Astrocyte (in vitro differentiated cells and primary cell): ENCODE measurements at regions not wholly inside any gene's neighbourhood (a gene's known extent, or its start where the extent isn't known, plus 50 kb on each side); places are given as distances from the start of the nearest gene placed in this dataset.

Experiments used
- DNase-seq: peaks from one replicate; pipeline ENCODE4 v3.0.0-alpha.2; 2010; ENCODE audit warnings: low read depth
- FAIRE-seq: peaks from 2 replicates; lab custom pipeline; 2011; peaks lifted over from hg19 to GRCh38; lab: Jason Lieb, UNC
- H2AFZ ChIP-seq: 2 replicates; pipeline ENCODE4 v1.6.0; 2012; ENCODE audit warnings: low read depth, low read length, inconsistent platforms
- H3K27ac ChIP-seq: 2 replicates; pipeline ENCODE4 v1.5.1; 2011; ENCODE audit warnings: low read depth, low read length, inconsistent platforms
- H3K27me3 ChIP-seq: 2 replicates; pipeline ENCODE4 v1.6.0; 2011; ENCODE audit warnings: low read length, inconsistent platforms; ENCODE audit not compliant: insufficient read depth
- H3K36me3 ChIP-seq: 2 replicates; pipeline ENCODE4 v1.5.1; 2011; ENCODE audit warnings: low read length, inconsistent platforms; ENCODE audit not compliant: insufficient read depth
- H3K4me1 ChIP-seq: 2 replicates; pipeline ENCODE4 v1.5.1; 2011; ENCODE audit warnings: low read length, inconsistent platforms; ENCODE audit not compliant: insufficient read depth
- H3K4me2 ChIP-seq: 2 replicates; pipeline ENCODE4 v1.6.0; 2012; ENCODE audit warnings: low read length, inconsistent platforms
- H3K4me3 ChIP-seq: 2 replicates; pipeline ENCODE4 v1.5.1; 2011; ENCODE audit warnings: low read depth, mild to moderate bottlenecking, low read length, inconsistent platforms; ENCODE audit not compliant: insufficient read depth
- H3K79me2 ChIP-seq: 2 replicates; pipeline ENCODE4 v1.6.0; 2012; ENCODE audit warnings: mild to moderate bottlenecking, low read length, inconsistent platforms; ENCODE audit not compliant: insufficient read depth
- H3K9ac ChIP-seq: 2 replicates; pipeline ENCODE4 v1.6.0; 2012; ENCODE audit warnings: mild to moderate bottlenecking, low read length, inconsistent platforms
- H3K9me3 ChIP-seq: 2 replicates; pipeline ENCODE4 v1.5.1; 2012; ENCODE audit warnings: low read depth, mild to moderate bottlenecking, low read length, inconsistent platforms; ENCODE audit not compliant: insufficient read depth
- H4K20me1 ChIP-seq: 2 replicates; pipeline ENCODE4 v1.6.0; 2012; ENCODE audit warnings: low read length, inconsistent platforms; ENCODE audit not compliant: insufficient read depth
- H3K27ac Mint-ChIP-seq: one replicate; pipeline ENCODE4 v1.8.0; 2021; ENCODE audit warnings: mild to moderate bottlenecking, mixed read lengths; ENCODE audit not compliant: unreplicated experiment
- H3K27me3 Mint-ChIP-seq: one replicate; pipeline ENCODE4 v1.8.0; 2021; ENCODE audit warnings: low read depth, mixed read lengths; ENCODE audit not compliant: unreplicated experiment
- H3K36me3 Mint-ChIP-seq: one replicate; pipeline ENCODE4 v1.8.0; 2021; ENCODE audit warnings: low read depth, mixed read lengths; ENCODE audit not compliant: unreplicated experiment
- H3K4me1 Mint-ChIP-seq: one replicate; pipeline ENCODE4 v1.8.0; 2021; ENCODE audit warnings: low read depth, mixed read lengths; ENCODE audit not compliant: unreplicated experiment
- H3K4me3 Mint-ChIP-seq: one replicate; pipeline ENCODE4 v1.8.0; 2021; ENCODE audit warnings: mild to moderate bottlenecking, moderate library complexity, mixed read lengths; ENCODE audit not compliant: unreplicated experiment
- H3K9me3 Mint-ChIP-seq: one replicate; pipeline ENCODE4 v1.8.0; 2021; ENCODE audit warnings: mild to moderate bottlenecking, mixed read lengths; ENCODE audit not compliant: unreplicated experiment
- EZH2 ChIP-seq: IDR thresholded peaks from 2 replicates; pipeline ENCODE4 v1.6.1; 2012; ENCODE audit warnings: mild to moderate bottlenecking, low read length, inconsistent platforms; ENCODE audit not compliant: insufficient read depth
- TF ChIP-seq, protein P1 (sequence below): IDR thresholded peaks from 2 replicates; pipeline ENCODE4 v1.5.1; 2011; ENCODE audit warnings: low read depth, mild to moderate bottlenecking, inconsistent platforms, low read length, moderate library complexity; ENCODE audit not compliant: insufficient read depth

DNA sequence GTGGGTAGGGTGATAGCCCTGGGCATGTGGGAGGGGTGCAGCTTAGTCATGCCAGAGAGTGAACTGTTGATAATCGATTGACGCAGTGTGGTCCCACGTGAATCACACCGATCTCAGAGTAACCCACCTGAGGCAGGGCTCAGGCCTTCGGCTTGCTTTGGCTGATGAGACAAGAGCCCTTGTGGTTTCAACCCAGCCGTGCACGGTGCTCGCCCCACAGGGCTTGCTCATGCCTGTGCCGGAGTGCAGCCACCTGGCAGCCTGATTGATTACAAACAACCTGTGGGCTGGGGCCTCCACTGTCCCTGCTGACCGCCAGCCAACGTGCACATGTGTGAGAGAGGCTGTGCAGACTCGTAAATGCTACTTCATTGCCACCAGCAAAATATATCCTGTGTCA, 144.9 kb upstream of the ADARB2 start:
- H3K36me3 ChIP-seq: no peaks in the 10 kb centered on the region
- H3K4me2 ChIP-seq: no peak overlapping the region
- no peaks in the 10 kb centered on the region for H3K27me3 ChIP-seq
- no peak overlapping the region for H3K27ac Mint-ChIP-seq
- H3K4me1 ChIP-seq: no peaks in the 10 kb centered on the region
- no peak overlapping the region for H3K4me3 Mint-ChIP-seq
- H3K27me3 Mint-ChIP-seq: peaks cover 14% of the 10 kb centered on the region
- H3K9ac ChIP-seq: no peak overlapping the region
- no peaks in the 10 kb centered on the region for H3K79me2 ChIP-seq
- no peaks in the 10 kb centered on the region for H3K4me1 Mint-ChIP-seq
- no peak overlapping the region for H3K27ac ChIP-seq
- H3K36me3 Mint-ChIP-seq: no peaks in the 10 kb centered on the region
- no peak for FAIRE-seq
- no peak overlapping the region for H3K4me3 ChIP-seq
- no peaks in the 10 kb centered on the region for H4K20me1 ChIP-seq
- DNase-seq: no peak
- H2AFZ ChIP-seq: no peak overlapping the region
- no peak for TF ChIP-seq EZH2
- TF ChIP-seq, protein P1, sequence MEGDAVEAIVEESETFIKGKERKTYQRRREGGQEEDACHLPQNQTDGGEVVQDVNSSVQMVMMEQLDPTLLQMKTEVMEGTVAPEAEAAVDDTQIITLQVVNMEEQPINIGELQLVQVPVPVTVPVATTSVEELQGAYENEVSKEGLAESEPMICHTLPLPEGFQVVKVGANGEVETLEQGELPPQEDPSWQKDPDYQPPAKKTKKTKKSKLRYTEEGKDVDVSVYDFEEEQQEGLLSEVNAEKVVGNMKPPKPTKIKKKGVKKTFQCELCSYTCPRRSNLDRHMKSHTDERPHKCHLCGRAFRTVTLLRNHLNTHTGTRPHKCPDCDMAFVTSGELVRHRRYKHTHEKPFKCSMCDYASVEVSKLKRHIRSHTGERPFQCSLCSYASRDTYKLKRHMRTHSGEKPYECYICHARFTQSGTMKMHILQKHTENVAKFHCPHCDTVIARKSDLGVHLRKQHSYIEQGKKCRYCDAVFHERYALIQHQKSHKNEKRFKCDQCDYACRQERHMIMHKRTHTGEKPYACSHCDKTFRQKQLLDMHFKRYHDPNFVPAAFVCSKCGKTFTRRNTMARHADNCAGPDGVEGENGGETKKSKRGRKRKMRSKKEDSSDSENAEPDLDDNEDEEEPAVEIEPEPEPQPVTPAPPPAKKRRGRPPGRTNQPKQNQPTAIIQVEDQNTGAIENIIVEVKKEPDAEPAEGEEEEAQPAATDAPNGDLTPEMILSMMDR: no peak
- peaks cover 5% of the 10 kb centered on the region for H3K9me3 ChIP-seq
- no peaks in the 10 kb centered on the region for H3K9me3 Mint-ChIP-seq

DNA sequence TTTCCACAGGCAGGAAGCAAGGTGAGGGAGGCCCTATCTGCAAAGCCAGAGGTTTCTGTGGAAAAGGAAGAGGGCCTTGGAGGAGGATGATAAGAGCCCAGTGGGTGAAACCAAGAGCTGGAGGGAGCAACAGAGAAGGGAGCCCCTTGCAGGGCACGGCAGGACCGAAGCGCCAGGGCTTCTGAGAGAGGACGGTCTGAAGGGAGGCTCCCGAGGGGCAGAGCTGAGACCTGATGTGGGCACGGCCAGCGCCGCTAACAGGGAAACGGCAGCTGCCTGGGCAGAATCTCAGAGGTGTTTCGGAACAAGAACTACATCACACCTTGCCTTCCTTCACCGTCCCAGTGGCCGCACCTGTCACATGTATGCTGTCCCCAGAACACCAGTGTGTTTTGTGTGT, 144.3 kb upstream of the ADARB2 start:
- H3K27me3 ChIP-seq: no peaks in the 10 kb centered on the region
- H3K4me3 ChIP-seq: no peak overlapping the region
- no peak overlapping the region for H3K9ac ChIP-seq
- no peak overlapping the region for H3K27ac ChIP-seq
- H3K36me3 Mint-ChIP-seq: no peaks in the 10 kb centered on the region
- H3K4me3 Mint-ChIP-seq: no peak overlapping the region
- no peak overlapping the region for H2AFZ ChIP-seq
- H3K36me3 ChIP-seq: no peaks in the 10 kb centered on the region
- no peaks in the 10 kb centered on the region for H4K20me1 ChIP-seq
- peaks cover 14% of the 10 kb centered on the region for H3K27me3 Mint-ChIP-seq
- no peak overlapping the region for H3K4me2 ChIP-seq
- no peaks in the 10 kb centered on the region for H3K4me1 ChIP-seq
- no peaks in the 10 kb centered on the region for H3K9me3 Mint-ChIP-seq
- TF ChIP-seq, protein P1: no peak
- TF ChIP-seq EZH2: no peak
- H3K9me3 ChIP-seq: peaks cover 5% of the 10 kb centered on the region
- FAIRE-seq: no peak
- no peak for DNase-seq
- no peaks in the 10 kb centered on the region for H3K4me1 Mint-ChIP-seq
- H3K79me2 ChIP-seq: no peaks in the 10 kb centered on the region
- H3K27ac Mint-ChIP-seq: no peak overlapping the region

DNA sequence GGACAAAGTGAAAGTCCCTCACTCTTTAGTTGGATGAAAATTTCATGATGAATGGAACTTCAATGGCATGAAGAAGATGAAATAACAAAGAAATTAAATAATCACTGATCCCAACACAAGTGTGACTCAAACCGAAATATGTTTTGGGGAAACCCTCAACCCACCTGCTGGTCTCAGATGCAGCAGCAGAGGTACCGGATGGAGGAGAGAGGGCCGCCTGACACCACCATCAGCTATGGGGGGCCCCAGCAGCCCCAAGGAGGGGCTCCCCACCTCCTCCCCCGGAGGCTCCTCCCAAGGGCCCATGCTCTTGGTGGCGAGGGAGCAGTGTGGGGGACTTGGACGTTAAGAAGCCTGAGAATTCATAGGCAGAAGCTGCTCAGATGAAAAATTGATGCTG, 137.2 kb upstream of the ADARB2 start:
- H3K79me2 ChIP-seq: no peaks in the 10 kb centered on the region
- H3K27ac Mint-ChIP-seq: no peak overlapping the region
- H3K27me3 ChIP-seq: no peaks in the 10 kb centered on the region
- no peak for FAIRE-seq
- peaks cover 3% of the 10 kb centered on the region for H3K9me3 ChIP-seq
- TF ChIP-seq, protein P1: no peak
- no peak for TF ChIP-seq EZH2
- no peaks in the 10 kb centered on the region for H4K20me1 ChIP-seq
- no peaks in the 10 kb centered on the region for H3K36me3 ChIP-seq
- H3K4me1 Mint-ChIP-seq: no peaks in the 10 kb centered on the region
- H3K36me3 Mint-ChIP-seq: no peaks in the 10 kb centered on the region
- H3K4me3 Mint-ChIP-seq: no peak overlapping the region
- no peak overlapping the region for H3K4me2 ChIP-seq
- H2AFZ ChIP-seq: no peak overlapping the region
- no peak for DNase-seq
- H3K4me1 ChIP-seq: no peaks in the 10 kb centered on the region
- H3K27ac ChIP-seq: no peak overlapping the region
- H3K9me3 Mint-ChIP-seq: peaks cover 4% of the 10 kb centered on the region
- peaks cover 33% of the 10 kb centered on the region for H3K27me3 Mint-ChIP-seq
- H3K4me3 ChIP-seq: no peak overlapping the region
- H3K9ac ChIP-seq: no peak overlapping the region
